SK-N-MC (cell line): ENCODE measurements at regions not wholly inside any gene's neighbourhood (a gene's known extent, or its start where the extent isn't known, plus 50 kb on each side); places are given as distances from the start of the nearest gene placed in this dataset.

Source experiments
- DNase-seq: peaks from one replicate; pipeline ENCODE4 v3.0.0-alpha.2; 2011; ENCODE audit warnings: low read depth, low spot score
- H3K27ac ChIP-seq: fragments of 200-600 bp; sonication (generic); 2 replicates; pipeline ENCODE4 v1.5.1; 2016; ENCODE audit warnings: mixed run types
- H3K36me3 ChIP-seq: fragments of 200-600 bp; sonication (generic); 2 replicates; pipeline ENCODE4 v1.6.1; 2017; ENCODE audit warnings: antibody characterized with exemption, low read length, mixed read lengths; ENCODE audit not compliant: insufficient read depth
- H3K4me3 ChIP-seq: fragments of 200-600 bp; sonication (generic); 2 replicates; pipeline ENCODE4 v1.5.1; 2016
- H3K9ac ChIP-seq: fragments of 200-600 bp; sonication (generic); 2 replicates; pipeline ENCODE4 v1.8.0; 2017; ENCODE audit warnings: mixed run types, mixed read lengths; ENCODE audit not compliant: insufficient read length
- H3K9me3 ChIP-seq: fragments of 200-600 bp; sonication (generic); 2 replicates; pipeline ENCODE4 v1.6.1; 2017; ENCODE audit warnings: low read depth, mild to moderate bottlenecking, antibody characterized with exemption, low read length, moderate library complexity, mixed read lengths
- EZH2 ChIP-seq: fragments of 200-600 bp; sonication (generic); IDR thresholded peaks from one replicate; pipeline ENCODE4 v1.6.1; 2017; ENCODE audit warnings: antibody characterized with exemption
- FOXP2 ChIP-seq: optimal IDR thresholded peaks from 2 replicates; pipeline ENCODE3; 2011; ENCODE audit warnings: mild to moderate bottlenecking, moderate library complexity; ENCODE audit not compliant: insufficient read depth; ENCODE audit errors: extremely low read length, control extremely low read depth
- POLR2AphosphoS5 ChIP-seq: IDR thresholded peaks from 2 replicates; pipeline ENCODE4 v1.6.1; 2012; ENCODE audit warnings: mild to moderate bottlenecking, low read depth, low read length, borderline replicate concordance

DNA sequence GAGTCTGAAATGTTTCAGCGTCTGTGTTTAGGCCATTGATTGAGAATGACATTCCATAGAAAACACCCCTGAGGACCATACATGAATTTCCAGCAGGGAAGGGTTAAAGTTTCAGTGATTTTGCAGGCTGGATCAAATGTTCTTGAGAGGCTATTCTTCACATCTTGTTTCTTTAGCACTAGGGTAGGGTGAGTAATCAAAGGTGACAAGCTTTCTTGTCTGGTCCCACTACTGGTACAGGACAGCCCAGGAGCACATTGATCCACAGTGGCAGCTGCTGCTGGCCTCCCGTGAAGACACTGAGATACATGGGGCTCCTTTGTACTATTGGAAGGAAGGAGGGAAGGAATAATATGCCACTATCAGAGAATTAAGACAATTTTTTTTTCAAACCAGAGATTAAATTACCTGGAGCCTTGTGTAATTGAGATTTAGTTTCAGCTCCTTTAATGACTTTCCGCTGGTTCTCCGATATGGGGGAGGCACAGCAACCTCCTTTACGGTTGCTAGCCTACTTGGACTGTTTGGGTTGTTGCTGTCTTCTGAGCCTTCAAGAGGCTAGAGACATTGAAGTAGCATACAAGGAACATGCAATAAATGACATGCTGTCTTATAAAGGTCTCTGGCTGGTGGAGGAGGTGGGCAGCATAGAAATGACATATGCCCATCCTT is 368.9 kb downstream of the SOX11 start:
- TF ChIP-seq EZH2 (no peak), FOXP2 (no peak), POLR2AphosphoS5 (no peak)
- Histone ChIP-seq H3K36me3 (no peaks in the 10 kb centered on the region), H3K27ac (no peak overlapping the region)

DNA sequence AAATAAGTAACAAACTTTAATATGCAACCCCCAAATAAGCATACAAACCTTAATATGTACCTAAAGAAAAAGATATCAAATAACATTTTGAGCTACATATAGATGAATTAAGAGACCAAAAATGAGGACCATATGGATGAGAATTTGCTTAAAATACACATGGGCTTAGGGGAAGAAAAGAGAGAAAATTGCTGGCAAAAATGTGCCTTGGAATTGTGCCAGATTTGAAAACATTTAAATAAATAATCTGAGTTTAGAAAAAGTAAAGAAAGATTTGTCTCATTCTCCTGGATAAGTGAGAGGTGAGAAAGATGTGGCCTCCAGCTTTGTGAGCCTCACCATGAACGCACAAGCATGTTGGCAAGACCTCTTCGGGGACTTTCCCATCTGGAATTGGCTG is 372.6 kb downstream of the SOX11 start:
- Histone ChIP-seq H3K4me3 (no peak overlapping the region), H3K9ac (no peak overlapping the region), H3K9me3 (no peaks in the 10 kb centered on the region), H3K27ac (no peak overlapping the region), H3K36me3 (no peaks in the 10 kb centered on the region)
- DNase-seq: no peak
- no peak for TF ChIP-seq EZH2
- TF ChIP-seq POLR2AphosphoS5: no peak
- TF ChIP-seq FOXP2: no peak

More for the DNA sequence above, 368.9 kb downstream of the SOX11 start:
- no peak overlapping the region for H3K4me3 ChIP-seq
- DNase-seq: no peak
- H3K9me3 ChIP-seq: no peaks in the 10 kb centered on the region
- no peak overlapping the region for H3K9ac ChIP-seq

DNA sequence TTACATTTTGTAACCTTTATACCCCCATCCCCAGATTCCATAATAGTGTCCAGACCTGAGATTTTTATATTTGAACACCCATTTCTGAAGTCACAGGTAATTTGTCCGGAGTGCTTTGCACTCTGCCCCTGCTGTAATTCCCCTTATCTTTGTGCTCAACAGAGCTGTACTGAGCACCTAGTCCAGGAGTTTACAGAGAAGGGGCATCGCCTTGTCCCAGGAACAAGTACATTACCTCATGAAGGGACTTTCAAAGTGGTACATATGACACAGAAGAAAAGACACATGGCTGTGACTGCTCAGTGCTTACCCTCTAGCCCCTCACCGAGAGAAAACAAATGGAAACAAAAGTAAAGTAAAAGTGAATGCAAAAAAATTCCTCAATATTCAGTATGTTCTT is 373.5 kb downstream of the SOX11 start:
- Histone ChIP-seq H3K9ac (no peak overlapping the region), H3K27ac (no peak overlapping the region), H3K4me3 (no peak overlapping the region), H3K36me3 (no peaks in the 10 kb centered on the region), H3K9me3 (no peaks in the 10 kb centered on the region)
- no peak for TF ChIP-seq EZH2
- no peak for TF ChIP-seq POLR2AphosphoS5
- TF ChIP-seq FOXP2: no peak
- no peak for DNase-seq

DNA sequence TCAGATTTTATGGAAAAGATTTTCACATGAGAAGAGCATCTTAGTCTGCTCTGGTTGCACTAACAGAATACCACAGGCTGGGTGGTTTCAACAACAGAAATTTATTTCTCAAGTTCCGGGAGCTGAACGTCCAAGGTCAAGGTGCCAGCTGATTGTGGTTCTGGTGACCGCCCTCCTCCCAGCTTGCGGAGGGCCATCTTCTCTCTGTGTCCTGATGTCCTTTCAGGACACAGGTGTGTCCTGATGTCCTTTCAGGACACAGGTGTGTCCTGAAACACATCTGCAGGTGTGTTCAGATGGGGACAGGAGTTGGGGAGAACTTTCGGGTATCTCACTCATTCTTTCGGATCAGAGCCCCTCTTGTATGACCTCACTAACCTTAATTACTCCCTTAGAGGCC is 374.9 kb downstream of the SOX11 start:
- Histone ChIP-seq H3K4me3 (no peak overlapping the region), H3K9me3 (no peaks in the 10 kb centered on the region), H3K9ac (no peak overlapping the region), H3K36me3 (no peaks in the 10 kb centered on the region), H3K27ac (no peak overlapping the region)
- TF ChIP-seq POLR2AphosphoS5: no peak
- TF ChIP-seq EZH2: no peak
- TF ChIP-seq FOXP2: no peak
- DNase-seq: no peak

DNA sequence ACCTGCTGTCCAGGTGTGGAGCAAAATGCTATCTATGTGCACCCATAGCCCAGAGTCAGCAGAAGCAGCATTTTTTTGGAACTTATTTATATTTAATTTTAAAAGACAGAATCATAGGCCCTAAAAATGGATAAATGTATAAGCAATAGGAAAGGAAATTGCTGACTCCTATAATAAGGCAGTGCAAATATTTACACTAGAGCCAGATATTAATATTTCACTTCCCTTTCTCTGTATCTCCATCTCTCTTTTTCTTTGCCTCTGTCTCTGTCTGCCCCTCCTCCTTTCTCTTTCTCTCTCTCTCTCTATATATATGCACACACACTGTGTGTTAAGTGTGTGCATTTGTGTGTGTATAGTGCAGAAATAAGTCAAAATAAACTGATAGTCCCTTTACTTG is 375.6 kb downstream of the SOX11 start:
- Histone ChIP-seq H3K36me3 (no peaks in the 10 kb centered on the region), H3K9ac (no peak overlapping the region), H3K27ac (no peak overlapping the region), H3K9me3 (no peaks in the 10 kb centered on the region), H3K4me3 (no peak overlapping the region)
- TF ChIP-seq FOXP2 (no peak), EZH2 (no peak)
- DNase-seq: no peak

DNA sequence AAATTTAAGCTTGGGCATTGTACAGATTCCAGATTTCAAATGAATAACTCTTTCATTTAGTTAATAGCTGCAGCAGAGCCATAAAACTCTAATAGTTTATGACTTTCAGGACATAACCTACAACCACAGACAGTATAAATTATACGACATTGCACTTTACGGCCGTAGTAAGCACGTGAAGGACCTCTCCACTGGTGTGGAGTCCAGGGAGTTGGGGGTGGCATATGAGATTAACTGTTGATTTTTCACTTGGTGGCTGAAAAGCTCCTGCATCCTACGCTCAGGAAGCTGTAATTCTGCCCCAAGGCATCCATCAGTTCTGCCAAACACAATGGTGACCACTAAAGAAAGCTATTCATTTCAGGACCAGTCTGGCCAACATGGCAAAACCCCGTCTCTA is 376.2 kb downstream of the SOX11 start:
- no peaks in the 10 kb centered on the region for H3K36me3 ChIP-seq
- TF ChIP-seq FOXP2: no peak
- TF ChIP-seq EZH2: no peak
- TF ChIP-seq POLR2AphosphoS5: no peak
- no peaks in the 10 kb centered on the region for H3K9me3 ChIP-seq
- H3K9ac ChIP-seq: no peak overlapping the region
- H3K27ac ChIP-seq: no peak overlapping the region
- H3K4me3 ChIP-seq: no peak overlapping the region
- no peak for DNase-seq

DNA sequence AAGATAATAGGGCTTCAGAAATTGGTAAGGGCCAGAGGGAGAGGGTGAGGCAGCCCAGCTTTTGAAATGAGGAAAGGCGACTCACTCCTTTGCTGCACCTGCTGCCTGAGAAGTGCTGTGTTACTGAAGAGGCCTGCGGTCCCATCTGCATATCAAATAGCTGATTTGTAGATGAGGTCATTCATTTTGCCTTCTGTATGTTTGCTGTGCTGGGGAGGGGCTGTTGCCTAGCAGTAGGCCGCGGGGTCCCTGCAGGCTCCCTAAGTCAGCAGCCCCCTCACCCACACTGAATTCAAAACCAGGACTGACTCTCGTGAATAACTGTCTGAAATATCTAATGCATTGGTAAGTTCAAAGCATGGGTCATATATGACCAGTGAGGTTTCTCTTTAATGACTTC is 377.2 kb downstream of the SOX11 start:
- Histone ChIP-seq H3K36me3 (no peaks in the 10 kb centered on the region), H3K9ac (no peak overlapping the region), H3K9me3 (no peaks in the 10 kb centered on the region), H3K27ac (no peak overlapping the region), H3K4me3 (no peak overlapping the region)
- DNase-seq: no peak
- no peak for TF ChIP-seq POLR2AphosphoS5
- no peak for TF ChIP-seq EZH2
- TF ChIP-seq FOXP2: no peak

DNA sequence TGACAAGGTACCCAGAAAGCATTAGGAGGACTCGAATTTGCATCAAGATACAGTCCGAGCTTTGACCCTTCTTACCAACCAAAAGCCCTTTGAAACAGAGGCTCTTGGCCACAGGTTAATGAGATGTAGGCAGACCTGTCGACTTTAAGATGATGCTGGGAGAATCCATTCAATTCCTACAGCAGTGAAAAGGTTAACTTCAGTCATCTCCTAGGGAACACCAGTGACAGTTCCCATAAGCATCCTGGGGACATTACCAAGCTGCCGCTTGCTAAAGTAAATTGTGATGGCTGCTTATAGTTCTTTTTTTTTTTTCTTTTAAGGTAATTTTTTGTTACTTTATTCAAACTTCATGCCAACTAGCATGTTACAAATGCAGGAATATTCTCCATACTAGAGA is 379.3 kb downstream of the SOX11 start:
- H3K36me3 ChIP-seq: no peaks in the 10 kb centered on the region
- no peak overlapping the region for H3K4me3 ChIP-seq
- no peaks in the 10 kb centered on the region for H3K9me3 ChIP-seq
- no peak for TF ChIP-seq POLR2AphosphoS5
- TF ChIP-seq FOXP2: no peak
- TF ChIP-seq EZH2: no peak
- H3K27ac ChIP-seq: no peak overlapping the region
- no peak for DNase-seq
- no peak overlapping the region for H3K9ac ChIP-seq

DNA sequence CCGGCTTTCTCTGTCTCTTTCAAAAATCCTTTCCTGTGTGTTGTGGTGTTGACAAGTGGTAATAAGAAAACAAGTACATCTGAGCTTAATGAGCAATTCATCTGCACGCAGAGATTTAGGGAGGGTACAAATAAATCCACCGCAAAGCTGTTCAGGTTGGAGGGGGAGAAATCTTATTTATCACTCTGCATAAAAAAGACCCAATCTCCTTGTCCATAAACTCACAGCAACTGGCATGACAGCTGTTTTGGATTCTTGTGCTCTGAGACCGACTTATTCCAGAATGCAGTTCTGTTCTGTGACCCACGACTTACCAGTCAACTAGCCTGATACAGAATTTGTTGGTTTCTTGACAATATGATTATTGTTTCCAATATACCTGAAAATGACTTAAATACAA is 380.1 kb downstream of the SOX11 start:
- Histone ChIP-seq H3K27ac (no peak overlapping the region), H3K4me3 (no peak overlapping the region), H3K36me3 (no peaks in the 10 kb centered on the region), H3K9ac (no peak overlapping the region), H3K9me3 (no peaks in the 10 kb centered on the region)
- TF ChIP-seq FOXP2 (no peak), EZH2 (no peak), POLR2AphosphoS5 (no peak)
- DNase-seq: no peak
